ENCODE measurements at regions not wholly inside any gene's neighbourhood (a gene's known extent, or its start where the extent isn't known, plus 50 kb on each side); places are given as distances from the start of the nearest gene placed in this dataset.

- no peak overlapping the region for H3K4me3 ChIP-seq (ENCODE audit: low read depth, low read length)
- DNase-seq (ENCODE audit: low read depth) = no peak
- TF ChIP-seq, protein P1, sequence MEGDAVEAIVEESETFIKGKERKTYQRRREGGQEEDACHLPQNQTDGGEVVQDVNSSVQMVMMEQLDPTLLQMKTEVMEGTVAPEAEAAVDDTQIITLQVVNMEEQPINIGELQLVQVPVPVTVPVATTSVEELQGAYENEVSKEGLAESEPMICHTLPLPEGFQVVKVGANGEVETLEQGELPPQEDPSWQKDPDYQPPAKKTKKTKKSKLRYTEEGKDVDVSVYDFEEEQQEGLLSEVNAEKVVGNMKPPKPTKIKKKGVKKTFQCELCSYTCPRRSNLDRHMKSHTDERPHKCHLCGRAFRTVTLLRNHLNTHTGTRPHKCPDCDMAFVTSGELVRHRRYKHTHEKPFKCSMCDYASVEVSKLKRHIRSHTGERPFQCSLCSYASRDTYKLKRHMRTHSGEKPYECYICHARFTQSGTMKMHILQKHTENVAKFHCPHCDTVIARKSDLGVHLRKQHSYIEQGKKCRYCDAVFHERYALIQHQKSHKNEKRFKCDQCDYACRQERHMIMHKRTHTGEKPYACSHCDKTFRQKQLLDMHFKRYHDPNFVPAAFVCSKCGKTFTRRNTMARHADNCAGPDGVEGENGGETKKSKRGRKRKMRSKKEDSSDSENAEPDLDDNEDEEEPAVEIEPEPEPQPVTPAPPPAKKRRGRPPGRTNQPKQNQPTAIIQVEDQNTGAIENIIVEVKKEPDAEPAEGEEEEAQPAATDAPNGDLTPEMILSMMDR (IDR thresholded peaks at IDR 0.05; ENCODE audit: low read depth, low read length) = no peak
- TF ChIP-seq MYC (IDR thresholded peaks at IDR 0.05; ENCODE audit: low read depth, low read length) (no peak), MAX (IDR thresholded peaks at IDR 0.05; ENCODE audit: low read depth, low read length) (no peak), POLR2A (IDR thresholded peaks at IDR 0.05; ENCODE audit: extremely low read depth, insufficient read length) (no peak)
Observed at GRCh38 chr10:6907877-6908530, 327.9 kb upstream of the PRKCQ start.

DNA sequence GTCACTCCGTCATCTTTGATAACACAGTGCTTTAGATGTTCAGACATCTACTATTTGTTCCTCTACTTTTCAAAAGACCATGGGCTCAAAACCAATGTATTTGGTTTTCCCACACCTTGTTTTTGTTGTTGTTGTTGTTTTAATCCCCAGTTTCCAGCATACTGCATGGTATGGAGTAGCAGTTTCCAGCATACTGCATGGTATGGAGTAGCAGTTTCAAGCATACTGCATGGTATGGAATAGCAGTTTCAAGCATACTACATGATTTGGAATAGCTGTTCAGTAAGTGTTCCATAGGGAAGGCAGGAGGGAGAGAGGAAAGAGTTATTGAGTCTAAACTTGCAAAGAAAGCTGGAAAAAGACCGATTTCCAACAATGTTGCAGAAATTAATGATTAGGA lies 314.3 kb upstream of the PRKCQ start:
- DNase-seq (ENCODE audit: low read depth) = no peak
- TF ChIP-seq, protein P1 (IDR thresholded peaks at IDR 0.05; ENCODE audit: low read depth, low read length) = no peak
- no peak for TF ChIP-seq MYC (IDR thresholded peaks at IDR 0.05; ENCODE audit: low read depth, low read length)
- no peak for TF ChIP-seq MAX (IDR thresholded peaks at IDR 0.05; ENCODE audit: low read depth, low read length)
- no peak for TF ChIP-seq POLR2A (IDR thresholded peaks at IDR 0.05; ENCODE audit: extremely low read depth, insufficient read length)
- no peak overlapping the region for H3K4me3 ChIP-seq (ENCODE audit: low read depth, low read length)

DNA sequence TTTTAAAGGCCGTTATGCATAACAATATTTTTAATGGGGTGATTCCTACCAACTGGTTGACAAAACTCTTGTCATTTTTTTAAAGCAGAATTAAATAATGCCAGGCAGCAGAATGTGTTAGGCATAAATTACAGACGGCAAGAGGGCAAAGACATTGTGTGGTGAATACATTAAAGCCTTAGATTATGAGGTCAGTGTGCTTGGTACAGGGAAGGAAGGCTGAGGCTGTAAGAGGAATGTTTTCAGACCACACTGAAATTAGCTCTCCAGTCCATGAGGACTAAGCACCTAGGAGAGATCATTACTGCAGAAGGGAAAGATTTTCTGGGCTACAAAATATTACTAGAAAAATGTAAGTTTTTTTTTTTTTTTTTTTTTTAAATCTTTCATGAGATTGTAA lies 312.8 kb upstream of the PRKCQ start:
- DNase-seq (ENCODE audit: low read depth) = no peak
- H3K4me3 ChIP-seq (ENCODE audit: low read depth, low read length) = no peak overlapping the region
- TF ChIP-seq MAX (IDR thresholded peaks at IDR 0.05; ENCODE audit: low read depth, low read length) = no peak
- TF ChIP-seq, protein P1 (IDR thresholded peaks at IDR 0.05; ENCODE audit: low read depth, low read length) = no peak
- no peak for TF ChIP-seq POLR2A (IDR thresholded peaks at IDR 0.05; ENCODE audit: extremely low read depth, insufficient read length)
- no peak for TF ChIP-seq MYC (IDR thresholded peaks at IDR 0.05; ENCODE audit: low read depth, low read length)

- DNase-seq (ENCODE audit: low read depth) = no peak
- no peak overlapping the region for H3K4me3 ChIP-seq (ENCODE audit: low read depth, low read length)
- TF ChIP-seq MAX (IDR thresholded peaks at IDR 0.05; ENCODE audit: low read depth, low read length) (no peak), POLR2A (IDR thresholded peaks at IDR 0.05; ENCODE audit: extremely low read depth, insufficient read length) (no peak), MYC (IDR thresholded peaks at IDR 0.05; ENCODE audit: low read depth, low read length) (no peak)
- TF ChIP-seq, protein P1 (IDR thresholded peaks at IDR 0.05; ENCODE audit: low read depth, low read length) = no peak
Observed at GRCh38 chr10:6891924-6892323, 311.8 kb upstream of the PRKCQ start.

DNA sequence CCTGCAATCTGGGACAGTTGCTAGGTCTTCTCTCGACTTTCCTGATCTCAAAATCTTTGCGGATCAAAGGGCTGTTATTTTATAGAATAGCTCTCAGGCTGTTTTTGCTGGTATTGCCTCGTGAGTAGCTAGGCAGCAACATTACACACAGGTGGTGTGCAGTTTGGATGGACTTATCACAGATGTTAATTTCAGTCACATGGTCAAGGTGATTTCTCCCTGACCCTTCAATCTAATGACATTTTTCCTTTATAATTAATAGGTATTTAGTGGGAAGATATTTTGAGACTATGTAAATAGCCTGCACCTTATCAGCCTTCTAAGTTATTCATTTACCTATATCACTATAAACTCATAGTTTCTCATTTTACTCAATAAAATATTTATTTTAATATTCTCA lies 309.6 kb upstream of the PRKCQ start:
- no peak for DNase-seq (ENCODE audit: low read depth)
- TF ChIP-seq MYC (IDR thresholded peaks at IDR 0.05; ENCODE audit: low read depth, low read length) (no peak), MAX (IDR thresholded peaks at IDR 0.05; ENCODE audit: low read depth, low read length) (no peak), POLR2A (IDR thresholded peaks at IDR 0.05; ENCODE audit: extremely low read depth, insufficient read length) (no peak)
- TF ChIP-seq, protein P1 (IDR thresholded peaks at IDR 0.05; ENCODE audit: low read depth, low read length) = no peak
- H3K4me3 ChIP-seq (ENCODE audit: low read depth, low read length) = no peak overlapping the region

Data from NB4 (cell line).